Left lung (tissue), 4 donors: ENCODE measurements at regions not wholly inside any gene's neighbourhood (a gene's known extent, or its start where the extent isn't known, plus 50 kb on each side); places are given as distances from the start of the nearest gene placed in this dataset.

Experiments
- ATAC-seq: fragments of 200-7000 bp; cut with Tn5 transposase; one replicate; pipeline ENCODE4 v1.9.1; 2020; ENCODE audit warnings: moderate library complexity
- DNase-seq, 4 donors: peaks; one replicate each; pipeline ENCODE4 v3.0.0-alpha.2; 2013 to 2020
- H3K27ac ChIP-seq, 2 donors: fragments of 200-600 bp; sonication (generic) in 1 of 2; one replicate each; pipeline versions ENCODE4 v1.5.0 to v1.8.0; 2020 to 2021
- H3K27me3 ChIP-seq, 2 donors: fragments of 200-600 bp; sonication (generic) in 1 of 2; one replicate each; pipeline versions ENCODE4 v1.5.0 to v1.8.0; 2020 to 2021
- H3K36me3 ChIP-seq, 2 donors: fragments of 200-600 bp; sonication (generic) in 1 of 2; one replicate each; pipeline versions ENCODE4 v1.5.0 to v1.8.0; 2020 to 2021
- H3K4me1 ChIP-seq, 2 donors: fragments of 200-600 bp; one replicate each; pipeline ENCODE4 v1.8.0; 2021
- H3K4me3 ChIP-seq, 2 donors: fragments of 200-600 bp; sonication (generic) in 1 of 2; one replicate each; pipeline versions ENCODE4 v1.5.0 to v1.8.0; 2020 to 2021; ENCODE audit warnings: mild to moderate bottlenecking in 1 of 2
- H3K9me3 ChIP-seq, 2 donors: fragments of 200-600 bp; sonication (generic) in 1 of 2; one replicate each; pipeline versions ENCODE4 v1.5.0 to v1.8.0; 2020 to 2021
- CTCF ChIP-seq, 2 donors: fragments of 200-600 bp; sonication (generic) in 1 of 2; IDR thresholded peaks; one replicate each; pipeline versions ENCODE4 v1.5.0 to v1.8.0; 2021; ENCODE audit warnings: antibody characterized with exemption in 2 of 2
- intact Hi-C, 2 donors: fragments of 100-400 bp; cut with DNase I; formaldehyde crosslinking; loops; one replicate each; pipeline versions ENCODE4 v1.11.2 to v1.14.2; 2022
- donor health status: DM: no; HTN: yes; CAD: no.
- donor health status: DM: no; HTN: no; CAD: no.

GRCh38 chr2:238700117-238700457 is 147.8 kb upstream of the TWIST2 start:
- peak in 2 of 4 donors; percentile 29 to 67 for DNase-seq

GRCh38 chr2:238700506-238701340 is 147.2 kb upstream of the TWIST2 start:
- Histone ChIP-seq H3K36me3 (no peaks in the 10 kb centered on the region), H3K4me3 (no peak overlapping the region), H3K27me3 (no peaks in the 10 kb centered on the region), H3K27ac (peak overlapping the region; percentile 44 to 61), H3K4me1 (no peaks in the 10 kb centered on the region), H3K9me3 (no peaks in the 10 kb centered on the region)
- no peak for TF ChIP-seq CTCF (IDR thresholded peaks at IDR 0.05)
- intact Hi-C loops, result no loop called here
- ATAC-seq (peak; percentile 42), DNase-seq (no peak)

More at GRCh38 chr2:238700117-238700457, 147.8 kb upstream of the TWIST2 start:
- H3K36me3 ChIP-seq, result no peaks in the 10 kb centered on the region
- peak; percentile 84 for ATAC-seq
- no peak overlapping the region for H3K4me3 ChIP-seq
- H3K27ac ChIP-seq, result peak overlapping the region; percentile 44 to 61
- no peaks in the 10 kb centered on the region for H3K4me1 ChIP-seq
- TF ChIP-seq CTCF (IDR thresholded peaks at IDR 0.05), result no peak
- intact Hi-C loops, result no loop called here
- H3K27me3 ChIP-seq, result no peaks in the 10 kb centered on the region
- H3K9me3 ChIP-seq, result no peaks in the 10 kb centered on the region

DNA sequence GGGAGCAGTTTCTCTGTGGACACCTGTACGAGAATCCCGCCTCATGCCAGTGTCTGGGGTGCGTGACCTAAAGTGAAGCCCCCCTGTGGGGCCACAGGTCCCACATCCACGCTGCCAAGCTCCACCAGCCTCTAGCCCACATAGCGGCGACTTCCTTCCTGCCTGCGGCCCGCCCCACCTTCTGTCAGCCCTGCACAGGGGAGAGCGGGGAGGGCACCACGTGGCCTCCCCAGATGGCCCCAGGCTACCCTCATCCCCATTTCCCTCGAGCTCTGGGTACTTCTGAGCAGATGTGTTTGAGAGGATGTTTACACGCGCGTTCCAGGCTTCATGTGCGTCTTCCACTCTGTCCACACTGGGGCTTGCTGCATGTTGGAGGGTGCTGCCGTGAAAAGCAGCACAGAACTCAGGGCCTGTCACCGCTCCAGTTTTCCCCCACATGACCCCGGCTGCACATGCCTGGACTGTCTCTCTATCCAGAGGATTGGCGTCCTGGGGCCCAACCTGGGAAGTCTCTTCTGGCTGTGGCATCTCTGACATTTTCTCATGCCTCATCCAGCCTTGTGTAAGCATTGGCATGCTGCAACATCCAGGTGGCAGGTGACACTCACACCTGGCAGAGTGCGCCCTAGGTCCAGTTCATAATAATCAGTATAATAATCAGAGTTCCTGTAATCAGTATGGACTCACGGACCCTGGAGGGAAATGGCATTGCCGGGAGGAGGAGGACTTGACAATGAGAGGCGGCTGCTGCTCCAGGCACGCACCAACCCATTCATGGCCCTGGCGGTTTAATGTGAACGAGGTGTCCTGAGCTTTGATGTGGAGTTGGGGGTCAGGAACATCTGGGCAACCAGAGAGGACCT is 146.3 kb upstream of the TWIST2 start:
- DNase-seq (no peak), ATAC-seq (no peak)
- H3K4me1 ChIP-seq, result no peaks in the 10 kb centered on the region
- no peaks in the 10 kb centered on the region for H3K9me3 ChIP-seq
- H3K36me3 ChIP-seq, result no peaks in the 10 kb centered on the region
- H3K27ac ChIP-seq, result no peak overlapping the region
- H3K27me3 ChIP-seq, result no peaks in the 10 kb centered on the region
- intact Hi-C loops, result no loop called here
- H3K4me3 ChIP-seq, result no peak overlapping the region
- no peak for TF ChIP-seq CTCF (IDR thresholded peaks at IDR 0.05)

DNA sequence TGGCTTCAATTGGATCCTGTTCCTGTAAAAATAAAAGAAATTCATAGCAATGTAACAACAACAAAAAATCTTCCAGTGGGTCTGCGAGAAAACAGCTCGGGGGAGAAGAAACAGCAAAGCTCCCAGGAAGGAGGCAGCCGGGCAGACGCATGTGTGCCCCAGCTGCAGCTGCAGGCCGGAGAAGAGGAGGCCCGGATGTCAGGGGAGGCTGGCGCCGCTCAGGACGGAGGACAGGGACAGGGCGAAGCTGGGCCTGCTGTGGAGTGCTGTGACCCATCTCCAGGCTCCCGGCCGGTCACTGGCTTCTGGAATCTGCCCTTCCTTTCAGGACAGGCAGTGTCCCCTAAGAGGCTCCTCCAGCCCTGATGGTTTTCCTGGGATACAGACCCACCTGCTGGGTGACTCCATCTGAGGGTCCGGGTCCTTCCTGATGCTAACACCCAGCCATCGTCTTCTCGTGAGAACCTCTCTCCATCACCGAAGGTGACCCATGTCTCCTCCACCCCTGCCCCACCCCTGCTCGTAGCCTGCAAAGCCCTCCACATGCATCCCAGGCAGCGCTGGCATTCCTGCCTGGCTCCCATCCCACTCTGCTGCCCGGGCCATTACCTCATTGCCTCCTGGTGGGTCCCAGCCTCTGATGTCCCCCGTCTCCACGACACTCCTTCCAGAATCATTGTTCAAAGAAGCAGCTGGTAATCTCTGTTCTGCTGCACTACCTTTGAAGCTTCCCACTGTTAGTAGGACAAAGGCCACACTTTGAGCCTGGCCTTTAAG is 145.4 kb upstream of the TWIST2 start:
- no peak for TF ChIP-seq CTCF (IDR thresholded peaks at IDR 0.05)
- no peak overlapping the region for H3K4me3 ChIP-seq
- no peaks in the 10 kb centered on the region for H3K36me3 ChIP-seq
- intact Hi-C loops, result no loop called here
- H3K4me1 ChIP-seq, result no peaks in the 10 kb centered on the region
- ATAC-seq, result no peak
- no peak overlapping the region for H3K27ac ChIP-seq
- no peaks in the 10 kb centered on the region for H3K27me3 ChIP-seq
- no peak for DNase-seq
- H3K9me3 ChIP-seq, result no peaks in the 10 kb centered on the region
